Left colon (tissue), 2 donors: ENCODE measurements at regions not wholly inside any gene's neighbourhood (a gene's known extent, or its start where the extent isn't known, plus 50 kb on each side); places are given as distances from the start of the nearest gene placed in this dataset.
A peak's percentile ranks its signal among the peaks of the same experiment; 100 is the strongest.

ENCODE experiments used
- ATAC-seq: fragments of 200-7000 bp; cut with Tn5 transposase; one replicate; pipeline ENCODE4 v1.9.1; 2020; ENCODE audit warnings: mild to moderate bottlenecking, moderate library complexity
- DNase-seq, 2 donors: peaks; one replicate each; pipeline ENCODE4 v3.0.0-alpha.2; 2020
- intact Hi-C, 2 donors: fragments of 100-400 bp; cut with DNase I in 1 of 2; cut with micrococcal nuclease in 1 of 2; formaldehyde crosslinking; loops; one replicate each; pipeline versions ENCODE4 v1.11.2 to v1.14.0; 2022; cut with DNase I, micrococcal nuclease
- donor health status: DM: no; HTN: no; CAD: no.
- donor health status: DM: yes; HTN: yes; CAD: no.

DNA sequence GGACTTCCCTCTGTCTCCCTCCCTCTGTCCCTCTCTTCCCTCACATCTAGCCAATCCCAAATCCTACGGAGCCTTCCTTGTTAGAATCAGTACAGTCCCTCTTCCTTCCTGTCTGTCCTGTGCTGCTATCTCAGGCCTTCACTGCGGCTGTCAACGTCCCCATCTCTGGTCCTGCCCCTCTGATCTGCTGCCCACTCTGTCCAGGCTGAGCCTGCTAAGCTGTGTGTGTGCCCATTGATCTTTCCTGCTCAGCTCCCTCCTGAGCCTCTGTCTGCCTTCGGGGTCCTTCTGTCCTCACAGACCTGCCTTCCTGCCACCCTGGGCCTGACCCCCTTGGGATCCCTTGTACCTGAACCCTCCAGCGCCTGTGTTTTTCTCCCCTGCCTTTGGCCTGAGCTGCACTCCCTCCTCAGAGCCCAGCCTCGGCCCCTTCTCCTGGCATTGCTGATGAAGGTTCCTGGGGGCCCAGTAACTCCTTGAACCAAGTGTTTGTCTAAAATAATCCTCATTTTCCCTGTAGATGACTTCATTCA, 182.1 kb upstream of the SHH start:
- intact Hi-C loops, result no loop called here
- ATAC-seq, result no peak
- no peak for DNase-seq

GRCh38 chr7:155993420-155994278, 181.4 kb upstream of the SHH start:
- intact Hi-C loops, result no loop called here
- ATAC-seq, result peak; percentile 43
- no peak for DNase-seq

DNA sequence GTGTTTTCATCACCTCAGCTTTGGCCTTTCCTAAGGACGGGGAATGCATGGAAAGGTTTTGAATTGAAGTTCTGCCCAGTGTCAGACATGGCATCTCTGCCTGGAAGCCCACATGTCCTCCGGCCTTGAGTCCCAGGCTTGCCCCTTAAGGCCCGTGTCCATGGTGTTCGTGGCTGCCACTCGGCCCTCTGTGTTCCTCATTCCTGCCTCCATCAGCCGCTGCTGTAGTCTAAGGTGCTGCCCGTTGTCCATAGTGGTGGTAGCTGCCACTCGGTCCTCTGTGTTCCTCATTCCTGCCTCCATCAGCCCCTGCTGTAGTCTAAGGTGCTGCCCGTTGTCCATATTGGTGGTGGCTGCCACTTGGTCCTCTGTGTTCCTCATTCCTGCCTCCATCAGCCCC, 180.7 kb upstream of the SHH start:
- ATAC-seq (no peak), DNase-seq (no peak)
- intact Hi-C loops, result no loop called here

- no peak for ATAC-seq
- DNase-seq, result no peak
- intact Hi-C loops, result no loop called here
Measured at GRCh38 chr7:155992538-155992937, 180.3 kb upstream of the SHH start.

DNA sequence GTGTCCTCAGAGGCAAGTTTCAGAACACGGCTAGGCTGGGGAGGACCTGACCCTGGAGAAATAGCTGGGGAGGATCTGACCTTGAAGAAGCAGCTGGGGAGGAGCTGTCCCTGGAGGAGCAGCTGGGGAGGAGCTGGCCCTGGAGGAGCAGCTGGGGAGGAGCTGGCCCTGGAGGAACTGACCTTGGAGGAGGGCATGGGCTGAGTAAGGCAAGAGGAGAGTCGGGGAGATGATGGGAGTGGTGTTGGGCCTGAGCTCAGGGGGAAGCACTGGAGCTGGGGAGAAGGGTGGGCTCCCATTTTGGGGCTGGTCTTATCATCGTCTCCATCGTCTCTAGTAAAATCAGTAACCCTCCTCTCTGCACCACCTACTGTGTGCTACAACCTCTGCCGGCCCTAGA, 179.8 kb upstream of the SHH start:
- DNase-seq, result no peak
- ATAC-seq, result no peak
- intact Hi-C loops, result no loop called here

DNA sequence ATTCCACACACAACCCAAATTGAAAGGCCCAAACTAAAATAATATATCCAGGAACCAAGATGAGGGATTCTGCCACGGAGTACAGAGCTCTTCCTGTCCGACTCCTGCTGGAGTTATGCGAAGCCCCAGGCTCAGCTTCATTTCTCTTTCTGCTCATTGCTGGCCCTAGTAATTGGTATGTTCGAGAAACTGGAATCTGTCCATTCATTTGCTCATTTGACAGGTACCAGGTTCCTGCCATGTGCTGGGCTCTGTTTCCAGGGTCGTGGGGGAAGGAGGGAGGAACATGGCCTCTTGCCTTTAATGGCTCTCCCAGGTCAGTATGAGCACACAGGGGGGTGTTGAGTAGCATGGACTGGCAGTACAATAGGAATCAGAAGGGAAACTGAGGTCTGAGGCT, 179.2 kb upstream of the SHH start:
- intact Hi-C loops, result no loop called here

DNA sequence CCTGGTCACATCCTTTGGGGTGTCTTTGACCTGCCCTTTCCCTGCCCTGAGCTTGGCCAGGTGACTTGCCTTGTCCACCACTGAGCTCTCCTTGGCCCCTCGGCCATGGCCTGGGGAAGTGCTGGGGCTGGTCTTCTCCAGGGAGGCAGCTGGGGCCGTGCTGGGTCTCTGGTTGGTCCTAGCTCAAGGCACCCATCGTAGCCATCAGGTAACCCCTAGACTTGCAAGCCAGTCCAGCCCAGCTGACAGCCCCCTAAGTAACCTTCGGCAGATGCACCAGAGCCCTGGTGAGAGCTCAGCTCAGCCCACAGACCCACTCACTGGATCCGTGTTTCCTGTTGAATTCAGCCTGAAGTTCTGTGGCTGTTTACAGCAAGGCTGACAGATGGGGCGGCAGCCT, 176.2 kb upstream of the SHH start:
- no peak for DNase-seq
- intact Hi-C loops, result no loop called here
- ATAC-seq, result no peak

More for the DNA sequence above, 179.2 kb upstream of the SHH start:
- no peak for ATAC-seq
- DNase-seq, result peak in 1 of 2 donors; percentile 14

DNA sequence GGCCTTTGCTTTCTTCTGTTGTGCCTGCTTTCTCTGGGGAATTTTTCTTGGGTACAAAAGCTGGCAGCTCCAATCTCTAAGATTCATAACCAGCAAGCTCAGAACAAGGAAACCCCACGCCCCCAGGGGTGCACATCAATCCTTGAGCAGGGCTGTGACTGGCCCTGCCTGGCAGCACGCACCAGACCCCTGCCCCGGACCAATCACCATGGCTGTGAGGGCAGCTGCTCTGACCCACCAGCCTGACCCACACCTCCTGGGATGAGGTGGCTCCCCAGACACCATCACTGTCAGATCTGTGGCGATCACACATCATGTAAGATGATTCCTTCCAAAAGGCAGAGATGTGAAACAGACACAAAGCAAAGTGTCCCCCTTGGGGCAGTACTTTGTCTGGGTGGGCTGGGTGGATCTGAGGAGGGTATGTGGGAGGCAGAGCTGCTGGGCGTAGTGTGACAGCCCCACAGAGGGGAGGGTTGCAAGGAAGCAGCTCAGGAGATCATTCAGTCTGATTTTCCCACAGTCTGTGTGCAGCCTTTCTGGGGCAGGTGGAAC, 175.5 kb upstream of the SHH start:
- ATAC-seq, result no peak
- intact Hi-C loops, result no loop called here
- no peak for DNase-seq

- intact Hi-C loops, result no loop called here
- DNase-seq, result no peak
- no peak for ATAC-seq
Measured at GRCh38 chr7:155986497-155987160, 174.4 kb upstream of the SHH start.

- intact Hi-C loops, result no loop called here
- no peak for ATAC-seq
- DNase-seq, result peak in 1 of 2 donors; percentile 18
Measured at GRCh38 chr7:155985518-155986250, 173.4 kb upstream of the SHH start.

DNA sequence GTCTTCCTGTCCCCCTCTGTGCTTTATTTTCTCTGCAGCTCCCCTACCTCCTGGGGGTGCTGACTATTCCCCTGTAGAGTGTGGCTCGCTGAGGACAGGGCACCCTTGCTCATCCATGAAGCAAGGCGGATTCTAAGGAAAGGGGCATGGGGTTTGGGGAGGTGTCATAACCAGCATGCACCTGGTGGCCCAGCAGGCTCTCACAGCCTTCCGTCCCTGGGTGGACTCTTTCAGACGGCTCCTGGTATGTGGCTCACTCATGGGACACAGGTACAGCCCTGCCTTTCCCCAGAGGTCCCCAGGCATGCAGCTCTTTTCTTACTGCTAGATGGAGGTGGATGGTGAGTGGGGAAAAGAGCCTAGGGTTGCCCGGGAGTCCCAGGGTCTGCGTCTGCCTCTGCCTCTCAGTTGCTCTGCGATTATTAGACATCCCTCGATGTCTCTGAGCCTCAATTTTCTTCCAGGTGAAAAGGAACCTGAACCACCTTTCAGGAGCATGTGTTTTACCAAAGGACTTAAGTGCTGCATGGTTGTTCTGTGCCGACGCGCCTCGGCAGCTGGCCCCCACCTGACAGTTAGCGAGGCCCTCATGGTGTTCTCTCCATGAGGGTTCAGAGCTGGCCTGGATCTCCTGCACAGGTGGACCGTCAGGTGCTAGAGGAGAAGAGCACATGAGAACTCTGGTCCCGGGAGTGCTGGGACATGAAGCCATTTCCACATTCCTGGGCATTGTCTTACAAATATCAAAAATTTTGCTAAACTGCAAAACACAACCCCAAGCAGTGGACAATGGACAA, 172.5 kb upstream of the SHH start:
- ATAC-seq (no peak), DNase-seq (no peak)
- intact Hi-C loops, result no loop called here

GRCh38 chr7:155984028-155984580, 171.8 kb upstream of the SHH start:
- intact Hi-C loops, result no loop called here
- DNase-seq, result no peak
- no peak for ATAC-seq

- DNase-seq (no peak), ATAC-seq (no peak)
- intact Hi-C loops, result no loop called here
Measured at GRCh38 chr7:155983176-155983815, 171.0 kb upstream of the SHH start.

- DNase-seq (no peak), ATAC-seq (no peak)
- intact Hi-C loops, result no loop called here
Measured at GRCh38 chr7:155981703-155982102, 169.4 kb upstream of the SHH start.

- intact Hi-C loops, result no loop called here
- DNase-seq (peak in 1 of 2 donors; percentile 10), ATAC-seq (no peak)
Measured at GRCh38 chr7:155980841-155981240, 168.6 kb upstream of the SHH start.

- DNase-seq (no peak), ATAC-seq (no peak)
- intact Hi-C loops, result no loop called here
Measured at GRCh38 chr7:155979994-155980393, 167.7 kb upstream of the SHH start.

- ATAC-seq (no peak), DNase-seq (no peak)
- intact Hi-C loops, result no loop called here
Measured at GRCh38 chr7:155979566-155979965, 167.3 kb upstream of the SHH start.

DNA sequence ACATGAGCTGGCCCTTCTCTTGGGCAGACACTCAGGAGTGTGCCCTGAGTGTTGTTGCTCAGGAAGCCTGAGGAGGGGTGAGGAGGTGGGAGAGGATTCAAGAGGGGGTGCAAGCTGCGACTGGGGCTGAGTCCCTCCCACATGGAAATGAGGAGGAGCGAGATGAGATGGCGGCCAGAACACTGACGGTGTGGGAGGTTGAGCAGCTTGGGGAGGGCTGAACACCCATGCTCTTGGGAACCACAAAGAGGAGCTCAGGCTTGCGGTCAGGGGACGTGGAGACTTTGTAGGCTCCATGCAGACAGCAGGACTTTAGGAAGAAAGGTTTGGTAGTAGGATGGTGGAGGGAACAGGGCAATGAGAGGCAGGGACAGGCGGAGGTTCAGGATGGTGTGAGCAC, 163.2 kb upstream of the SHH start:
- intact Hi-C loops, result no loop called here
- no peak for ATAC-seq
- peak in 1 of 2 donors; percentile 11 for DNase-seq
